Left lung (tissue), 4 donors: ENCODE measurements at regions not wholly inside any gene's neighbourhood (a gene's known extent, or its start where the extent isn't known, plus 50 kb on each side); places are given as distances from the start of the nearest gene placed in this dataset.
A peak's percentile ranks its signal among the peaks of the same experiment; 100 is the strongest.

Experiments used
- ATAC-seq: fragments of 200-7000 bp; cut with Tn5 transposase; one replicate; pipeline ENCODE4 v1.9.1; 2020; ENCODE audit warnings: moderate library complexity
- DNase-seq, 4 donors: peaks; one replicate each; pipeline ENCODE4 v3.0.0-alpha.2; 2013 to 2020
- H3K27ac ChIP-seq, 2 donors: fragments of 200-600 bp; sonication (generic) in 1 of 2; one replicate each; pipeline versions ENCODE4 v1.5.0 to v1.8.0; 2020 to 2021
- H3K27me3 ChIP-seq, 2 donors: fragments of 200-600 bp; sonication (generic) in 1 of 2; one replicate each; pipeline versions ENCODE4 v1.5.0 to v1.8.0; 2020 to 2021
- H3K36me3 ChIP-seq, 2 donors: fragments of 200-600 bp; sonication (generic) in 1 of 2; one replicate each; pipeline versions ENCODE4 v1.5.0 to v1.8.0; 2020 to 2021
- H3K4me1 ChIP-seq, 2 donors: fragments of 200-600 bp; one replicate each; pipeline ENCODE4 v1.8.0; 2021
- H3K4me3 ChIP-seq, 2 donors: fragments of 200-600 bp; sonication (generic) in 1 of 2; one replicate each; pipeline versions ENCODE4 v1.5.0 to v1.8.0; 2020 to 2021; ENCODE audit warnings: mild to moderate bottlenecking in 1 of 2
- H3K9me3 ChIP-seq, 2 donors: fragments of 200-600 bp; sonication (generic) in 1 of 2; one replicate each; pipeline versions ENCODE4 v1.5.0 to v1.8.0; 2020 to 2021
- intact Hi-C, 2 donors: fragments of 100-400 bp; cut with DNase I; formaldehyde crosslinking; loops; one replicate each; pipeline versions ENCODE4 v1.11.2 to v1.14.2; 2022
- TF ChIP-seq, protein P1 (sequence below), 2 donors: fragments of 200-600 bp; sonication (generic) in 1 of 2; IDR thresholded peaks; one replicate each; pipeline versions ENCODE4 v1.5.0 to v1.8.0; 2021; ENCODE audit warnings: antibody characterized with exemption in 2 of 2
- donor health status: DM: no; HTN: yes; CAD: no.
- donor health status: DM: no; HTN: no; CAD: no.

DNA sequence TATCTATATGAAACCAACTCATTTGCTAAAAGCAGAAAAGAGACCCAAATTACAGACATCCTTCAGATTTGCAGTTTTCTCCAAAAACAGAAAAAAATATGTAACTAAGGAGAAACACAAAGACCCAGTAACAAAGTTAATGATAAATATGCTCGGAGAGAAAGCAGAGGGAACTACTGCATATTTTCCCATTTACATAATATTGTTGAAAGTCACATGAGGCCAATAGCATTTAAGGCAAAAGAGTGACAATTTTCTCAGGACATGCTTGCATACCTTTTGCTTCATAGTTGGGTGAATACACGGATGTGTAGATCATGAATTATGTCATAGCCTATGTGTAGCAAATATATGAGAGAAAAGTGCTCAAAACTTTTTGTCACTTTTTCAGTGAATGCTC lies 310.3 kb downstream of the EFNB2 start:
- ATAC-seq (no peak), DNase-seq (no peak)
- no peak overlapping the region for H3K27ac ChIP-seq
- no peaks in the 10 kb centered on the region for H3K27me3 ChIP-seq
- no peaks in the 10 kb centered on the region for H3K4me1 ChIP-seq
- no peaks in the 10 kb centered on the region for H3K36me3 ChIP-seq
- H3K9me3 ChIP-seq = peaks cover 0 to 2% of the 10 kb centered on the region in 2 donors
- intact Hi-C loops = no loop called here
- TF ChIP-seq, protein P1, sequence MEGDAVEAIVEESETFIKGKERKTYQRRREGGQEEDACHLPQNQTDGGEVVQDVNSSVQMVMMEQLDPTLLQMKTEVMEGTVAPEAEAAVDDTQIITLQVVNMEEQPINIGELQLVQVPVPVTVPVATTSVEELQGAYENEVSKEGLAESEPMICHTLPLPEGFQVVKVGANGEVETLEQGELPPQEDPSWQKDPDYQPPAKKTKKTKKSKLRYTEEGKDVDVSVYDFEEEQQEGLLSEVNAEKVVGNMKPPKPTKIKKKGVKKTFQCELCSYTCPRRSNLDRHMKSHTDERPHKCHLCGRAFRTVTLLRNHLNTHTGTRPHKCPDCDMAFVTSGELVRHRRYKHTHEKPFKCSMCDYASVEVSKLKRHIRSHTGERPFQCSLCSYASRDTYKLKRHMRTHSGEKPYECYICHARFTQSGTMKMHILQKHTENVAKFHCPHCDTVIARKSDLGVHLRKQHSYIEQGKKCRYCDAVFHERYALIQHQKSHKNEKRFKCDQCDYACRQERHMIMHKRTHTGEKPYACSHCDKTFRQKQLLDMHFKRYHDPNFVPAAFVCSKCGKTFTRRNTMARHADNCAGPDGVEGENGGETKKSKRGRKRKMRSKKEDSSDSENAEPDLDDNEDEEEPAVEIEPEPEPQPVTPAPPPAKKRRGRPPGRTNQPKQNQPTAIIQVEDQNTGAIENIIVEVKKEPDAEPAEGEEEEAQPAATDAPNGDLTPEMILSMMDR (IDR thresholded peaks at IDR 0.05) = no peak
- no peak overlapping the region for H3K4me3 ChIP-seq

DNA sequence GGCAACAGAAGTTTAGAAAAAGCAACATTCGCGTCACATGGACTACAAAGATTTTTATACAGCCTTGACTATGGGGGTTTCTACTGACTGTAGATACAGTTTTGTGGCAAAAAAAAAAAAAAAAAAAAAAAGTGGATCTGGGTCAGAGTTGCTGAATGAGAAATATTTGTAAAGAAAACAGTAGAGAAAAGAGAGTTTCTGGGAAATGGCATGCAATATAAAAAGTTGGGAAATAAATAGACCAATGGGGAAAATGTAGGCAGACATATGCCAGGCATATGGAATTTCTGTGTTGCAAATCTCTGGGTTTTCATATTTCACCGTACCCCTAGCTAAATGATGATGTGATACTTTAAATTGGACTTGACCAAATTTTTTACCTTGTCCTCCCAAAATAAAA lies 315.3 kb downstream of the EFNB2 start:
- intact Hi-C loops = no loop called here
- TF ChIP-seq, protein P1 (IDR thresholded peaks at IDR 0.05) = no peak
- Histone ChIP-seq H3K36me3 (no peaks in the 10 kb centered on the region), H3K27ac (no peak overlapping the region), H3K4me3 (no peak overlapping the region), H3K4me1 (no peaks in the 10 kb centered on the region), H3K9me3 (peaks cover 0 to 2% of the 10 kb centered on the region in 2 donors), H3K27me3 (no peaks in the 10 kb centered on the region)
- ATAC-seq (no peak), DNase-seq (no peak)

DNA sequence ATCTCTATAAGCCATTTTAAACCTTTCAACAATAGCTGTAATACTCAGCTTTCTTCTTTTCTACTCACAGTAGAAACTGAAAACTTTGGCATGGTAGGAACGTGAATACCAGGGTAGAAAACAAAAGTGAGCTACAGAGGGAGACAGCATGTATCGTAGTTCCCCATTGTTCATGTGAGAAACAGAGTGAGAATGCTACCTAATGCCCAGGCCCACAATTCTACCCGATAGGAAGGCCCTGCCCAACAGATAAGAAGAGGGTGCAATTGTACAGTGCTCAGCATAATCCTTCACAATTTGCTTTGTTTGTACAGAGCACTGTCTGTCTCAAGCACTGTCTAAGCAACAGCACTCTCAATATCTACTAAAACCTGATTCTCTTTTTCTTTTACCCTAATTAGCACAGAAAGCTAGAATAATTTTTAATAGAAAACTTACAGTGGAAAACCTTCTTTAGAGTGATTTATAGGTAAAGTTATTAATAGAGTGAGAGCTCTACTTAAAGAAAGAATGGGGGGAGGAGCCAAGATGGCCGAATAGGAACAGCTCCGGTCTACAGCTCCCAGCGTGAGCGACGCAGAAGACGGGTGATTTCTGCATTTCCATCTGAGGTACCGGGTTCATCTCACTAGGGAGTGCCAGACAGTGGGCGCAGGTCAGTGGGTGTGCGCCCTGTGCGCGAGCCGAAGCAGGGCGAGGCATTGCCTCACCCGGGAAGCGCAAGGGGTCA lies 322.3 kb downstream of the EFNB2 start:
- Histone ChIP-seq H3K4me3 (no peak overlapping the region), H3K27ac (no peak overlapping the region), H3K9me3 (no peaks in the 10 kb centered on the region), H3K36me3 (no peaks in the 10 kb centered on the region), H3K4me1 (no peaks in the 10 kb centered on the region), H3K27me3 (no peaks in the 10 kb centered on the region)
- no peak for DNase-seq
- intact Hi-C loops = no loop called here
- ATAC-seq = no peak
- TF ChIP-seq, protein P1 (IDR thresholded peaks at IDR 0.05) = no peak

DNA sequence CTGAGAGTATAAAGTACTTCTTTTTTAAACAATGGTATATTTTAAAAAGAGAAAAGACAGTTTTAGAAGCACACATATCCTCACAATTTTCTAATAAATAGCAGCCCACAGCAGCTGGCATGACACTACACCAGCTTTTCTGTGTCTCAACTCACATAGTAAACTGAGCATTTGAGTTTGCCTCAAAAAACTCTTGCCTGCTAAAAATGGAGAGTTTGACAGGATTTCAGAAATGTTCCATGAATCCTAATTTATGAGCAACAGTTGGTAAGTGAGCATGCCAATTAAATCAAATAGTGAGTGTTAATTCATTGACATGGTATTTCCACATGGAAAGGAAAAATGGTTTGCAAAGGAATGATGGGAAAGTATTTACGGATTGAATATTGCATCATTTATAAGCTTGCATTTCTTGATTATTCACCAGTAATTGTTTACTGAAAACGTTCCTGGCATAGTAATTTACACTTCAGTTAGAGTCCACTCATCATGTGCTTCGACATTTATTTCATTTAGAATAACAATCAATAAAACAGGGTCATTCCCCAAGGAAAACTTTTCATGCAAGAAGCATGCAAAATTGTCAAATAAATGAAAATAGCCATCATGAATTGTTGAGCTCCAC lies 323.0 kb downstream of the EFNB2 start:
- Histone ChIP-seq H3K9me3 (no peaks in the 10 kb centered on the region), H3K27me3 (no peaks in the 10 kb centered on the region), H3K27ac (no peak overlapping the region), H3K36me3 (no peaks in the 10 kb centered on the region), H3K4me1 (no peaks in the 10 kb centered on the region), H3K4me3 (no peak overlapping the region)
- ATAC-seq (no peak), DNase-seq (peak in 2 of 4 donors; percentile 48 to 54)
- TF ChIP-seq, protein P1 (IDR thresholded peaks at IDR 0.05) = no peak
- intact Hi-C loops = no loop called here

DNA sequence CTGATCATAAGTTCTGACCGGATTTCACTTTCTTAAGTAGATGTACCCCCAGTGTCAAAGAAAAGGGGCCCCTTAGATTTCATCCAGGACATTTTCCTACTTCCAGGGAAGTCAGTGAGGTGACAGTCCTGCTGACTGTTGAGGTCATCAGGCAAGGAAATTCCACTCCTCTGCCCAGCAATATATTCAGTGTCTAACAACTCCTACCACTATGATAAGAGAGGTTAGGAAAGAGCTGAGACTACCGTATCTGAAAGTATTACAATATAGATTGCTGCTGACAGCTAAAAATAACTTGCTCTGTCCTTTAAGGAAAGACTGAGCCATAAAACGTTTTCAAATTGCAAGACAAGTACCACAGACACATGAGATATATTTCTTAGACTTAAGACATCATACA lies 325.1 kb downstream of the EFNB2 start:
- no peak for ATAC-seq
- H3K9me3 ChIP-seq = no peaks in the 10 kb centered on the region
- TF ChIP-seq, protein P1 (IDR thresholded peaks at IDR 0.05) = no peak
- no peak overlapping the region for H3K4me3 ChIP-seq
- DNase-seq = no peak
- no peaks in the 10 kb centered on the region for H3K36me3 ChIP-seq
- no peaks in the 10 kb centered on the region for H3K27me3 ChIP-seq
- no peak overlapping the region for H3K27ac ChIP-seq
- intact Hi-C loops = no loop called here
- H3K4me1 ChIP-seq = no peaks in the 10 kb centered on the region
